HepG2 (cell line): ENCODE measurements at regions not wholly inside any gene's neighbourhood (a gene's known extent, or its start where the extent isn't known, plus 50 kb on each side); places are given as distances from the start of the nearest gene placed in this dataset.

Experiments used
- ARHGAP35 ChIP-seq: sonication (generic); formaldehyde crosslinking; IDR thresholded peaks from 2 replicates; pipeline ENCODE4 v1.9.0; 2022; ENCODE audit warnings: mild to moderate bottlenecking, inconsistent platforms, moderate library complexity, missing genetic modification reagents, borderline replicate concordance
- CBFB ChIP-seq: sonication (generic); formaldehyde crosslinking; IDR thresholded peaks from 2 replicates; pipeline ENCODE4 v1.4.0; 2020; ENCODE audit warnings: missing genetic modification reagents
- CHCHD3 ChIP-seq: sonication (generic); formaldehyde crosslinking; IDR thresholded peaks from 2 replicates; pipeline ENCODE4 v1.8.0; 2022; ENCODE audit warnings: mild to moderate bottlenecking, missing genetic modification reagents, moderate library complexity
- FIP1L1 ChIP-seq: fragments of 200-400 bp; formaldehyde crosslinking; IDR thresholded peaks from 2 replicates; pipeline ENCODE4 v1.6.1; 2018; ENCODE audit warnings: low read depth, mild to moderate bottlenecking, low read length, moderate library complexity, borderline replicate concordance; ENCODE audit not compliant: insufficient read depth
- GATAD1 ChIP-seq: IDR thresholded peaks from 2 replicates; pipeline ENCODE4 v1.6.1; 2016; ENCODE audit warnings: missing genetic modification reagents, missing compliant biosample characterization
- HDAC1 ChIP-seq: sonication (generic); formaldehyde crosslinking; IDR thresholded peaks from 2 replicates; pipeline ENCODE4 v1.5.1; 2020; ENCODE audit warnings: mild to moderate bottlenecking, missing genetic modification reagents
- NFATC3 ChIP-seq: sonication (generic); formaldehyde crosslinking; IDR thresholded peaks from 2 replicates; pipeline ENCODE4 v1.5.1; 2020; ENCODE audit warnings: mild to moderate bottlenecking, missing genetic modification reagents
- NR2F1 ChIP-seq, 2 experiments: fragments of 450-650 bp in 1 of 2; formaldehyde crosslinking in 1 of 2; IDR thresholded peaks; 2 replicates each; pipeline versions ENCODE4 v1.5.0 to v1.6.1; 2016 to 2020; ENCODE audit warnings: mild to moderate bottlenecking in 1 of 2, missing compliant biosample characterization in 1 of 2, missing genetic modification reagents in 1 of 2, moderate library complexity in 1 of 2
- PBX2 ChIP-seq: IDR thresholded peaks from 2 replicates; pipeline ENCODE4 v1.6.1; 2016; ENCODE audit warnings: control low read depth
- PTBP1 ChIP-seq: fragments of 200-400 bp; formaldehyde crosslinking; IDR thresholded peaks from 2 replicates; pipeline ENCODE4 v1.6.1; 2018; ENCODE audit warnings: low read length, low read depth; ENCODE audit not compliant: poor library complexity, severe bottlenecking
- TEAD3 ChIP-seq: optimal IDR thresholded peaks from 2 replicates; pipeline ENCODE3; 2016; ENCODE audit warnings: borderline replicate concordance
- ZMYM4 ChIP-seq: sonication (generic); formaldehyde crosslinking; IDR thresholded peaks from 2 replicates; pipeline ENCODE4 v1.8.1; 2023; ENCODE audit warnings: mild to moderate bottlenecking, missing genetic modification reagents
- ZNF24 ChIP-seq: fragments of 450-650 bp; IDR thresholded peaks from 2 replicates; pipeline ENCODE4 v1.6.1; 2017; ENCODE audit warnings: antibody characterized with exemption, mild to moderate bottlenecking
- ZNF616 ChIP-seq: sonication (generic); formaldehyde crosslinking; IDR thresholded peaks from 2 replicates; pipeline ENCODE4 v1.5.0; 2020; ENCODE audit warnings: low read depth, mild to moderate bottlenecking, missing genetic modification reagents
- TF ChIP-seq, protein P1 (sequence below): sonication (generic); formaldehyde crosslinking; IDR thresholded peaks from 2 replicates; pipeline ENCODE4 v1.5.1; 2020; ENCODE audit warnings: mild to moderate bottlenecking, missing genetic modification reagents, moderate library complexity
- TF ChIP-seq, protein P2 (sequence below): conservative IDR thresholded peaks from 2 replicates; pipeline ENCODE4 v1.6.1; 2018; ENCODE audit warnings: missing genetic modification reagents
- TF ChIP-seq, protein P3 (sequence below): sonication (generic); formaldehyde crosslinking; IDR thresholded peaks from 2 replicates; pipeline ENCODE4 v1.5.1; 2020; ENCODE audit warnings: missing genetic modification reagents, mild to moderate bottlenecking, borderline replicate concordance
- TF ChIP-seq, protein P4 (sequence below): sonication (generic); formaldehyde crosslinking; IDR thresholded peaks from 2 replicates; pipeline ENCODE4 v1.4.0; 2020; ENCODE audit warnings: low read depth, missing genetic modification reagents

DNA sequence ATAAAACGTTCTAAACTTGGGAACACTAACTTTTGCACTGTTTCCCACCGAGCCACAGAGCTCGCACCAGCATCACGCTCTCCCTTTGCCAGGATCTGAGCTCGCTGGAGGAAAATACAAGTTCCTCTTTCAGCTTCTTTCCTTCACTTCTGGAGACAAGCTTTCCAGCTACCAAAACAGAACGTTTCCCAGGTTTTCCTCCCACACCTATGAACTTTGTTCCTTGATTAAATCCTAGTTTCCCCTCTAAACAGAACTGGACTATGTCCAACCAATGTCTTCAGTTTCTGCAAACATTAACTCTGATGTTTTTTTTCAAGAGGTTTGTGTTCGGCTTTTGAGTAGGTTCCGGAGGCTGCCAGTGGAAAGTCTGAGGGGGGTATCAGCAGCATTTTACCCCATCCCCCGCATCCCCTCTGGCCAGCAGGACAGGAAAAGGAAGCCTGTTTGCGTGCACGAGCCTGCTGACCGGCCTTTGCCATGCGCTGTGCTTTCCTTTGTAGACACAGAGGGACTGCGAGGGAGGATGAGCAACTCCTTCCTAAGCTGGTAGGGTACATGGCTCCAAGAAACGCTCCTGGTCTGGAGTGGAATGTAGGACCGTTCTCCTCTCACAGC, 135.5 kb downstream of the LY86 start (continued):
- TF ChIP-seq, protein P1, sequence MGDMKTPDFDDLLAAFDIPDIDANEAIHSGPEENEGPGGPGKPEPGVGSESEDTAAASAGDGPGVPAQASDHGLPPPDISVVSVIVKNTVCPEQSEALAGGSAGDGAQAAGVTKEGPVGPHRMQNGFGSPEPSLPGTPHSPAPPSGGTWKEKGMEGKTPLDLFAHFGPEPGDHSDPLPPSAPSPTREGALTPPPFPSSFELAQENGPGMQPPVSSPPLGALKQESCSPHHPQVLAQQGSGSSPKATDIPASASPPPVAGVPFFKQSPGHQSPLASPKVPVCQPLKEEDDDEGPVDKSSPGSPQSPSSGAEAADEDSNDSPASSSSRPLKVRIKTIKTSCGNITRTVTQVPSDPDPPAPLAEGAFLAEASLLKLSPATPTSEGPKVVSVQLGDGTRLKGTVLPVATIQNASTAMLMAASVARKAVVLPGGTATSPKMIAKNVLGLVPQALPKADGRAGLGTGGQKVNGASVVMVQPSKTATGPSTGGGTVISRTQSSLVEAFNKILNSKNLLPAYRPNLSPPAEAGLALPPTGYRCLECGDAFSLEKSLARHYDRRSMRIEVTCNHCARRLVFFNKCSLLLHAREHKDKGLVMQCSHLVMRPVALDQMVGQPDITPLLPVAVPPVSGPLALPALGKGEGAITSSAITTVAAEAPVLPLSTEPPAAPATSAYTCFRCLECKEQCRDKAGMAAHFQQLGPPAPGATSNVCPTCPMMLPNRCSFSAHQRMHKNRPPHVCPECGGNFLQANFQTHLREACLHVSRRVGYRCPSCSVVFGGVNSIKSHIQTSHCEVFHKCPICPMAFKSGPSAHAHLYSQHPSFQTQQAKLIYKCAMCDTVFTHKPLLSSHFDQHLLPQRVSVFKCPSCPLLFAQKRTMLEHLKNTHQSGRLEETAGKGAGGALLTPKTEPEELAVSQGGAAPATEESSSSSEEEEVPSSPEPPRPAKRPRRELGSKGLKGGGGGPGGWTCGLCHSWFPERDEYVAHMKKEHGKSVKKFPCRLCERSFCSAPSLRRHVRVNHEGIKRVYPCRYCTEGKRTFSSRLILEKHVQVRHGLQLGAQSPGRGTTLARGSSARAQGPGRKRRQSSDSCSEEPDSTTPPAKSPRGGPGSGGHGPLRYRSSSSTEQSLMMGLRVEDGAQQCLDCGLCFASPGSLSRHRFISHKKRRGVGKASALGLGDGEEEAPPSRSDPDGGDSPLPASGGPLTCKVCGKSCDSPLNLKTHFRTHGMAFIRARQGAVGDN, result no peak
- TF ChIP-seq NFATC3 (CRISPR knock-in tag) (no peak), TEAD3 (CRISPR knock-in tag) (no peak), ZNF24 (no peak), ARHGAP35 (CRISPR knock-in tag) (0 out of 2 replicates have a peak, but pooled peaks have one; percentile 6), ZMYM4 (peak; percentile 13; the same call in 1 of the 2 replicates), CBFB (CRISPR knock-in tag) (no peak), FIP1L1 (no peak), HDAC1 (peak; percentile 66), GATAD1 (CRISPR knock-in tag) (no peak), CHCHD3 (CRISPR knock-in tag) (no peak), ZNF616 (no peak), NR2F1 (CRISPR knock-in tag; IDR thresholded peaks at IDR 0.05) (no peak), PTBP1 (no peak), PBX2 (CRISPR knock-in tag) (no peak)
- TF ChIP-seq, protein P2, sequence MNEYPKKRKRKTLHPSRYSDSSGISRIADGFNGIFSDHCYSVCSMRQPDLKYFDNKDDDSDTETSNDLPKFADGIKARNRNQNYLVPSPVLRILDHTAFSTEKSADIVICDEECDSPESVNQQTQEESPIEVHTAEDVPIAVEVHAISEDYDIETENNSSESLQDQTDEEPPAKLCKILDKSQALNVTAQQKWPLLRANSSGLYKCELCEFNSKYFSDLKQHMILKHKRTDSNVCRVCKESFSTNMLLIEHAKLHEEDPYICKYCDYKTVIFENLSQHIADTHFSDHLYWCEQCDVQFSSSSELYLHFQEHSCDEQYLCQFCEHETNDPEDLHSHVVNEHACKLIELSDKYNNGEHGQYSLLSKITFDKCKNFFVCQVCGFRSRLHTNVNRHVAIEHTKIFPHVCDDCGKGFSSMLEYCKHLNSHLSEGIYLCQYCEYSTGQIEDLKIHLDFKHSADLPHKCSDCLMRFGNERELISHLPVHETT, result no peak
- TF ChIP-seq, protein P3, sequence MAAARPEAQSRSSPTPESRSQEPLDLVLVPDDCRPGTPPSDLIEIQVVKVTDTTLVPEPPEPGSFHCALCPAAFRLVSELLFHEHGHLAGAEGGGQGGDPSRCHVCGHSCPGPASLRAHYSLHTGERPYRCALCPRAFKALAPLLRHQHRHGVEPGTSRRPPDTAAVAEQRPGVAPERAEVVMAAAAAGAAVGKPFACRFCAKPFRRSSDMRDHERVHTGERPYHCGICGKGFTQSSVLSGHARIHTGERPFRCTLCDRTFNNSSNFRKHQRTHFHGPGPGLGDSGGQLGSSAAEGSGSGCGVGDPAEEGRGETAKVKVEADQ (CRISPR knock-in tag), result no peak
- TF ChIP-seq, protein P4, sequence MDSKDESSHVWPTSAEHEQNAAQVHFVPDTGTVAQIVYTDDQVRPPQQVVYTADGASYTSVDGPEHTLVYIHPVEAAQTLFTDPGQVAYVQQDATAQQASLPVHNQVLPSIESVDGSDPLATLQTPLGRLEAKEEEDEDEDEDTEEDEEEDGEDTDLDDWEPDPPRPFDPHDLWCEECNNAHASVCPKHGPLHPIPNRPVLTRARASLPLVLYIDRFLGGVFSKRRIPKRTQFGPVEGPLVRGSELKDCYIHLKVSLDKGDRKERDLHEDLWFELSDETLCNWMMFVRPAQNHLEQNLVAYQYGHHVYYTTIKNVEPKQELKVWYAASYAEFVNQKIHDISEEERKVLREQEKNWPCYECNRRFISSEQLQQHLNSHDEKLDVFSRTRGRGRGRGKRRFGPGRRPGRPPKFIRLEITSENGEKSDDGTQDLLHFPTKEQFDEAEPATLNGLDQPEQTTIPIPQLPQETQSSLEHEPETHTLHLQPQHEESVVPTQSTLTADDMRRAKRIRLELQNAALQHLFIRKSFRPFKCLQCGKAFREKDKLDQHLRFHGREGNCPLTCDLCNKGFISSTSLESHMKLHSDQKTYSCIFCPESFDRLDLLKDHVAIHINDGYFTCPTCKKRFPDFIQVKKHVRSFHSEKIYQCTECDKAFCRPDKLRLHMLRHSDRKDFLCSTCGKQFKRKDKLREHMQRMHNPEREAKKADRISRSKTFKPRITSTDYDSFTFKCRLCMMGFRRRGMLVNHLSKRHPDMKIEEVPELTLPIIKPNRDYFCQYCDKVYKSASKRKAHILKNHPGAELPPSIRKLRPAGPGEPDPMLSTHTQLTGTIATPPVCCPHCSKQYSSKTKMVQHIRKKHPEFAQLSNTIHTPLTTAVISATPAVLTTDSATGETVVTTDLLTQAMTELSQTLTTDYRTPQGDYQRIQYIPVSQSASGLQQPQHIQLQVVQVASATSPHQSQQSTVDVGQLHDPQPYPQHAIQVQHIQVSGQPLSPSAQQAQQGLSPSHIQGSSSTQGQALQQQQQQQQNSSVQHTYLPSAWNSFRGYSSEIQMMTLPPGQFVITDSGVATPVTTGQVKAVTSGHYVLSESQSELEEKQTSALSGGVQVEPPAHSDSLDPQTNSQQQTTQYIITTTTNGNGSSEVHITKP (CRISPR knock-in tag), result no peak
